AG04450 (cell line): ENCODE measurements at regions not wholly inside any gene's neighbourhood (a gene's known extent, or its start where the extent isn't known, plus 50 kb on each side); places are given as distances from the start of the nearest gene placed in this dataset.

Source experiments
- CTCF ChIA-PET: fragments of 300-600, 350-600 bp; formaldehyde crosslinking; extraction: SDS; loops from one replicate; lab custom pipeline; 2022; ENCODE audit warnings: antibody characterized with exemption, inconsistent platforms; lab: Charles Lee
- POLR2A ChIA-PET: fragments of 350-600 bp; formaldehyde crosslinking; extraction: SDS; loops from one replicate; lab custom pipeline; 2021; ENCODE audit warnings: antibody characterized with exemption, inconsistent platforms; lab: Yijun Ruan, JAX
- DNase-seq: peaks from one replicate; pipeline ENCODE4 v3.0.0-alpha.2; 2011; ENCODE audit warnings: low read depth, low spot score
- H3K27ac ChIP-seq: one replicate; pipeline ENCODE4 v1.5.1; 2012; ENCODE audit warnings: low read depth, low read length, control low read depth
- H3K27me3 ChIP-seq: one replicate; pipeline ENCODE4 v1.6.0; 2012; ENCODE audit warnings: low read length; ENCODE audit not compliant: control insufficient read depth, insufficient read depth
- H3K4me3 ChIP-seq: 2 replicates; pipeline ENCODE4 v1.5.1; 2011; ENCODE audit warnings: mild to moderate bottlenecking, low read depth, low read length, control low read depth
- H3K9me3 ChIP-seq: 2 replicates; pipeline ENCODE4 v1.5.1; 2012; ENCODE audit warnings: low read length; ENCODE audit not compliant: control insufficient read depth, insufficient read depth
- TF ChIP-seq, protein P1 (sequence below): IDR thresholded peaks from 2 replicates; pipeline ENCODE4 v1.5.1; 2011; ENCODE audit warnings: low read depth, low read length, control low read depth, inconsistent platforms

DNA sequence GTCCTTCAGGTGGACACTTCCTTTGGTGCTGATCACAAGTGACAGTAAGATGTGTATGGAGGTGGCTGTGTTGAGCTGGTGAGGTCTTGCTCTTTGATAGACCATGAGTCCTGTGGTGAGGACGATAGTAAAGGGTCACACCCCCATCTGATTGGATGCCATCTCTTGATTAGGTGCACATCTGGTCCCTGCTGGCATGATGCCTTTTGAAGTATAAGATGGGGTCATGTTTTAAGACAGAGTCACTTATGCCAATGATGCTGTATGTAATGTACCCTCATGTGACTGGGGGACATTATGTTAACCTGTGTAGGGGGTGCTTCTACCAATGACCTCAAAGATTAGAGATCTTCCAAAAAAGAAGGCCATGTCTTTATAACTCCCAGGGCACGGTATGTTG is 644.6 kb downstream of the ACTR3B start:
- ChIA-PET POLR2A (no interaction called here), CTCF (no interaction called here)
- no peaks in the 10 kb centered on the region for H3K27me3 ChIP-seq

DNA sequence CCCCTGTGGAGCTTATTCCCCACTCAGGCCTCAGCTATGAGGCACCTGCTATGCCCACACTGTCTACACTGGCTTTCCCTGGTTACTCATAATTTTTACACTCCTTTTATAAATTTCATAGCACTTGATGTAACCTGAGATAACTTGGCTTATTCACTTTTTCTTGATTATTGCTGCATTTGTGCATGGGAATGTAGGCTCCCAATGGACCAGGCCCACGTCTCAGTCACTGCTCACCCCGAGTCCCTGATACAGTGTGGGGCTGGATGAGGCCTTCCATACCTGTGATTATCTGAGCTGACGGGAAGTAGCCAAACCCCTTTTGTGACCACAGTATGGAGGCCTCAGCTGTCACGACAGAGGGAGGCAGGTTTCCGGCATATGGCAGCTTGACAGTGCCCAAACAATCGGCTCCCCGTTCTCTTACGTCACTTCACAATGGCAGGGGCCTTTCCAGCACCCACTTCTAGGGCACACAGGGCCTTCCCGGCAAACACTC is 645.3 kb downstream of the ACTR3B start:
- H3K27me3 ChIP-seq = no peaks in the 10 kb centered on the region
- ChIA-PET CTCF (no interaction called here), POLR2A (no interaction called here)
- no peak for DNase-seq
- H3K9me3 ChIP-seq = peaks cover 57% of the 10 kb centered on the region
- H3K27ac ChIP-seq = no peak overlapping the region
- TF ChIP-seq, protein P1, sequence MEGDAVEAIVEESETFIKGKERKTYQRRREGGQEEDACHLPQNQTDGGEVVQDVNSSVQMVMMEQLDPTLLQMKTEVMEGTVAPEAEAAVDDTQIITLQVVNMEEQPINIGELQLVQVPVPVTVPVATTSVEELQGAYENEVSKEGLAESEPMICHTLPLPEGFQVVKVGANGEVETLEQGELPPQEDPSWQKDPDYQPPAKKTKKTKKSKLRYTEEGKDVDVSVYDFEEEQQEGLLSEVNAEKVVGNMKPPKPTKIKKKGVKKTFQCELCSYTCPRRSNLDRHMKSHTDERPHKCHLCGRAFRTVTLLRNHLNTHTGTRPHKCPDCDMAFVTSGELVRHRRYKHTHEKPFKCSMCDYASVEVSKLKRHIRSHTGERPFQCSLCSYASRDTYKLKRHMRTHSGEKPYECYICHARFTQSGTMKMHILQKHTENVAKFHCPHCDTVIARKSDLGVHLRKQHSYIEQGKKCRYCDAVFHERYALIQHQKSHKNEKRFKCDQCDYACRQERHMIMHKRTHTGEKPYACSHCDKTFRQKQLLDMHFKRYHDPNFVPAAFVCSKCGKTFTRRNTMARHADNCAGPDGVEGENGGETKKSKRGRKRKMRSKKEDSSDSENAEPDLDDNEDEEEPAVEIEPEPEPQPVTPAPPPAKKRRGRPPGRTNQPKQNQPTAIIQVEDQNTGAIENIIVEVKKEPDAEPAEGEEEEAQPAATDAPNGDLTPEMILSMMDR = no peak
- H3K4me3 ChIP-seq = no peak overlapping the region

More for the DNA sequence above, 644.6 kb downstream of the ACTR3B start:
- no peak overlapping the region for H3K4me3 ChIP-seq
- DNase-seq = no peak
- peaks cover 55% of the 10 kb centered on the region for H3K9me3 ChIP-seq
- H3K27ac ChIP-seq = no peak overlapping the region
- TF ChIP-seq, protein P1 = no peak

DNA sequence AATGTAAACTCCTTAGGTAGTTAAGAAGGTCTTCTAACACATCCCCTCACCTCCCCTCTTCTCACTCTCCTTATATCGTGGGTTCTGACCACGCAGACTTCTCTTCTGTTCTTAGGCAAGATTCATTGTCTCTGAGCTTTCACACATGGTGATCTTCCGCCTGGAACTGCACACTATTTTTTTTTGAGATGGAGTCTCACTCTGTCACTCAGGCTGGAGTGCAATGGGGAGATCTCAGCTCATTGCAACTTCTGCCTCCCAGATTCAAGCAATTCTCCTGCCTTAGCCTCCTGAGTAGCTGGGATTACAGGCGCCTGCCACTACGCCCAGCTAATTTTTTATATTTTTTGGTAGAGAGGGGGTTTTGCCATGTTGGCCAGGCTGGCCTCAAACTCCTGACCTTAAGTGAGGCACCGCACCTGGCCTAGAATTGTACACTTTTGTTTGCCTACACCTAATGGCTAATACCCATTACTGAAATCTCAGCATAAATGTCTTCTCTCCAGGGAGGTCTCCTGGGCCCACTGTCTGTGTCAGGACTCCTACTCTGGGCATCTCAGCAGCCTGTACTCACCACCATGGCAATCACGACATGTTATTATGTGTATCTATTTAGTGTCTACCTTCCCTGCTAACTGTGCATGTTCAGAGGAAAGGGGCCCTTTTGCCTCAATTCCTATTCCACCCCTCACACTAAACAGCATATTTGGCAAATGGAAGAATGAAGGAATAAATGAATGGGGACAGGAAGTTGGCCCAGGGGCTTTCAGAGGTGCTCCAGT is 646.3 kb upstream of the DPP6 start:
- ChIA-PET POLR2A (no interaction called here), CTCF (no interaction called here)
- H3K4me3 ChIP-seq = no peak overlapping the region
- TF ChIP-seq, protein P1 = no peak
- no peak for DNase-seq
- peaks cover 57% of the 10 kb centered on the region for H3K9me3 ChIP-seq
- no peaks in the 10 kb centered on the region for H3K27me3 ChIP-seq
- H3K27ac ChIP-seq = no peak overlapping the region

DNA sequence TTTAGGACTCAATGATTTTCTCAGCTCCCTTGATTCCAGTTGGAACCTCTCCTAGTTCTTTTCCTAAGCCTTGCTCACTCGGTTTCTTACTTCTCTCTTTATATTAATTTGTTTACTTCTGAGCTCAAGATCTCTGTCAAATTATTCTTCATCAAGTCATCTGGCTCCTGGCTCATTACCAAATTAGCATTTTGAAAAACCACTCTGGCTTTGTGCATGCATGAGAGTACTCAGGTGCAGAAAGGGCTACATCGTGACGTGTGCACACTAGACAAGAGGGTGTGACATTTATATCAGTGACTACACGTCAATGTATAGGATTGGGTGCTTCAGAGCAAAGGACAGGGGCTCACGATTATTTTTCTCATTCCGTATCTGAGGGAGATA is 645.7 kb upstream of the DPP6 start:
- Histone ChIP-seq H3K4me3 (no peak overlapping the region), H3K9me3 (peaks cover 61% of the 10 kb centered on the region), H3K27ac (no peak overlapping the region), H3K27me3 (no peaks in the 10 kb centered on the region)
- DNase-seq = no peak
- POLR2A ChIA-PET = no interaction called here
- TF ChIP-seq, protein P1 = no peak
- CTCF ChIA-PET = no interaction called here

DNA sequence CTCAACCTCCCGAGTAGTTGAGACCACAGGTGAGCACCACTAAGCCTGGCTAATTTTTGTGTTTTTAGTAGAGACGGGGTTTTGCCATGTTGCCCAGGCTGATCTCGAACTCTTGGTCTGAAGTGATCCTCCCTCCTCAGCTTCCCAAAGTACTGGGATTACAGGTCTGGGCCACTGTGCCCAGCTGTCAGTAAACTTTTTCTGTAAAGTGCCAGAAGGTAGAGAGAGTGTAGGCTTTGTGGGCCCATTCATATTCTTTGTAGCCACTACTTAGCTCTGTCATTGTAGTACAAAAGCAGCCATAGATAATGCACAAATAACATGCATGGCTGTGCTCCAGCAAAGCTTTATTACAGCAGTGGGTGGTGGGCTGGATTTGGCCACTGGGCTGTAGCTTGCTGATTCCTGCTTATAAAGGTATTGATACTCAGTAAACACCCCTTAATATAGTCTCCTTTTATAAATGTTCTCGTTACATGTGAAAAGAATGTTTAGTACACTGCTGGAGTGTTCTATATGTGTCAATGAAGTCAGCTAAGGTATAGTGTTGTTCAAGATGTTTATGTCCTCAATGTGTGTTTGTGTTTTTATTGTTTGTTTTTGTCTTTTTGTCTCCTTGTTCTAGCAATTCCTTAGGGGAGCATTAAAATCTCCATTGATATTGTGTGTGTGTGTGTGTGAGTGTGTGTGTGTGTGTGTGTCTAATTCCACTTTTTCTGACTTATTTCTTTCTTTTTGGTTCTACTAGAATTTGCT is 644.7 kb upstream of the DPP6 start:
- Histone ChIP-seq H3K27me3 (no peaks in the 10 kb centered on the region), H3K27ac (no peak overlapping the region), H3K9me3 (peaks cover 63% of the 10 kb centered on the region), H3K4me3 (no peak overlapping the region)
- TF ChIP-seq, protein P1 = no peak
- POLR2A ChIA-PET = no interaction called here
- DNase-seq = no peak
- CTCF ChIA-PET = no interaction called here
